Neuronal stem cell (in vitro differentiated cells): ENCODE measurements at regions not wholly inside any gene's neighbourhood (a gene's known extent, or its start where the extent isn't known, plus 50 kb on each side); places are given as distances from the start of the nearest gene placed in this dataset.

Experiments
- DNase-seq: peaks from one replicate; pipeline ENCODE4 v3.0.0-alpha.2; 2013; ENCODE audit warnings: low spot score
- H2AFZ ChIP-seq: one replicate; pipeline ENCODE4 v1.6.1; 2013; ENCODE audit warnings: mild to moderate bottlenecking, low read length, inconsistent platforms
- H2AK5ac ChIP-seq: 2 replicates; pipeline ENCODE4 v1.6.1; 2013; ENCODE audit warnings: low read depth, mild to moderate bottlenecking, inconsistent platforms, low read length, moderate library complexity, mixed read lengths
- H2BK120ac ChIP-seq: 2 replicates; pipeline ENCODE4 v1.6.1; 2013; ENCODE audit warnings: low read depth, mild to moderate bottlenecking, inconsistent platforms, low read length, moderate library complexity, mixed read lengths
- H2BK12ac ChIP-seq: one replicate; pipeline ENCODE4 v1.6.1; 2013; ENCODE audit warnings: low read length, inconsistent platforms
- H2BK15ac ChIP-seq: 2 replicates; pipeline ENCODE4 v1.6.1; 2013; ENCODE audit warnings: mild to moderate bottlenecking, low read length, inconsistent platforms, mixed read lengths
- H2BK5ac ChIP-seq: one replicate; pipeline ENCODE4 v1.6.1; 2013; ENCODE audit warnings: inconsistent platforms, mild to moderate bottlenecking, low read length, moderate library complexity
- H3K14ac ChIP-seq: one replicate; pipeline ENCODE4 v1.6.1; 2013; ENCODE audit warnings: low read length, inconsistent platforms
- H3K18ac ChIP-seq: 2 replicates; pipeline ENCODE4 v1.6.1; 2013; ENCODE audit warnings: low read length, inconsistent platforms
- H3K23ac ChIP-seq: 2 replicates; pipeline ENCODE4 v1.6.1; 2013; ENCODE audit warnings: low read depth, mild to moderate bottlenecking, mixed read lengths, low read length, inconsistent platforms; ENCODE audit not compliant: poor library complexity
- H3K27ac ChIP-seq: replicated peaks from 3 replicates; pipeline ENCODE4 v1.5.1; 2013; ENCODE audit warnings: low read length, inconsistent platforms
- H3K27me3 ChIP-seq, 3 experiments: 2 replicates each; pipeline ENCODE4 v1.6.1; 2013; ENCODE audit warnings: low read length in 3 of 3, mild to moderate bottlenecking in 2 of 3, inconsistent platforms in 1 of 3, low read depth in 1 of 3, mixed read lengths in 1 of 3, moderate library complexity in 1 of 3; ENCODE audit not compliant: control insufficient read depth in 3 of 3, insufficient read depth in 3 of 3
- H3K36me3 ChIP-seq, 2 donors: replicated peaks in 1 of 2; 2 replicates each; pipeline ENCODE4 v1.6.1; 2013; ENCODE audit warnings: low read length in 2 of 2; ENCODE audit not compliant: control insufficient read depth in 2 of 2, insufficient read depth in 2 of 2
- H3K4ac ChIP-seq: 2 replicates; pipeline ENCODE4 v1.6.1; 2013; ENCODE audit warnings: inconsistent platforms, mild to moderate bottlenecking, low read length, moderate library complexity
- H3K4me1 ChIP-seq, 2 donors: 1 replicate in 1 of 2; 2 replicates in 1 of 2; pipeline ENCODE4 v1.6.1; 2013; ENCODE audit warnings: low read length in 2 of 2, low read depth in 1 of 2; ENCODE audit not compliant: control insufficient read depth in 2 of 2, insufficient read depth in 1 of 2
- H3K4me2 ChIP-seq: one replicate; pipeline ENCODE4 v1.6.1; 2013; ENCODE audit warnings: mild to moderate bottlenecking, low read length, inconsistent platforms; ENCODE audit not compliant: insufficient read depth, poor library complexity, severe bottlenecking
- H3K4me3 ChIP-seq, 2 donors: 2 replicates each; pipeline ENCODE4 v1.5.1; 2013; ENCODE audit warnings: low read length in 2 of 2, mild to moderate bottlenecking in 2 of 2, inconsistent platforms in 1 of 2, moderate library complexity in 1 of 2
- H3K79me1 ChIP-seq: one replicate; pipeline ENCODE4 v1.6.1; 2013; ENCODE audit warnings: low read depth, mild to moderate bottlenecking, inconsistent platforms, low read length, moderate library complexity
- H3K9ac ChIP-seq: one replicate; pipeline ENCODE4 v1.6.1; 2013; ENCODE audit warnings: mild to moderate bottlenecking, low read depth, low read length, inconsistent platforms; ENCODE audit not compliant: poor library complexity
- H3K9me3 ChIP-seq, 2 donors: replicated peaks in 1 of 2; 2 replicates each; pipeline versions ENCODE3 to v1.6.1; 2013; ENCODE audit warnings: low read length in 2 of 2, mild to moderate bottlenecking in 2 of 2, inconsistent platforms in 1 of 2, low read depth in 1 of 2, mixed read lengths in 1 of 2, moderate library complexity in 1 of 2; ENCODE audit not compliant: control insufficient read depth in 2 of 2, insufficient read depth in 1 of 2
- H4K8ac ChIP-seq: one replicate; pipeline ENCODE4 v1.6.1; 2013; ENCODE audit warnings: low read depth, mild to moderate bottlenecking, inconsistent platforms, low read length, moderate library complexity
- H4K91ac ChIP-seq: one replicate; pipeline ENCODE4 v1.6.1; 2013; ENCODE audit warnings: low read length, low read depth, mild to moderate bottlenecking, inconsistent platforms; ENCODE audit not compliant: poor library complexity
- WGBS, 2 donors: extraction: QIAGEN DNeasy Blood & Tissue Kit; methylation state at CpG; one replicate each; pipeline ENCODE4 v1.1.7; 2013; ENCODE audit warnings: missing lambda C conversion rate in 2 of 2, mixed read lengths in 1 of 2; ENCODE audit not compliant: insufficient read length in 2 of 2, insufficient replicate concordance in 1 of 2; ENCODE audit errors: extremely low coverage in 2 of 2; 5-methylcytosine and 5-hydroxymethylcytosine counted together

DNA sequence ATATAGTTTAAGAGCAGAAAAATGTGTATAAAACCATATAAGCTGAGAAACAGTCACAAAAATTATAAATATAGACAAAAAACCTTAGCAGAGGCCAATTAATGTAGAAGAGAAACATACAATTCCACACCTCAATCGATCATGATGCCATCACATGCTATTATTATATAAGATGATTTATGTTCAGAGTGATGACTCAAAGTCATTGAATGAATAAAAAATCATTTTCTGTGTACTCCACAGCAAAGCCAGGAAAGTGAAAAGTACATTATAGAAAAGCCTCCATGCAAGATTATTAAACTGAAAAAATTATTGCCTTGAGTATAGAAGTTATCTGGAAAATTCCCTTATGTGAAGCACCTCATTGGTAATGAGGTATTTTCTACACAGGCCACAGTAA lies 229.2 kb upstream of the PPFIA2 start:
- Histone ChIP-seq H3K9ac (no peak overlapping the region), H4K91ac (no peak overlapping the region), H3K79me1 (no peaks in the 10 kb centered on the region), H2BK12ac (no peak overlapping the region), H2AFZ (no peak overlapping the region), H3K4me1 (no peaks in the 10 kb centered on the region), H3K27ac (no peak overlapping the region), H2BK5ac (no peak overlapping the region), H3K4ac (no peak overlapping the region), H3K36me3 (no peaks in the 10 kb centered on the region), H2AK5ac (no peak overlapping the region), H2BK120ac (no peak overlapping the region), H3K14ac (no peak overlapping the region), H3K18ac (no peak overlapping the region), H3K4me3 (no peak overlapping the region), H3K4me2 (no peak overlapping the region), H4K8ac (no peak overlapping the region), H2BK15ac (no peak overlapping the region), H3K27me3 (no peaks in the 10 kb centered on the region), H3K9me3 (no peaks in the 10 kb centered on the region), H3K23ac (no peak overlapping the region)
- no CpG with 5 or more reads among the region's 1 CpG for WGBS, 2 donors
- DNase-seq, result no peak

GRCh38 chr12:81987371-81987770 lies 228.2 kb upstream of the PPFIA2 start:
- H4K91ac ChIP-seq, result no peak overlapping the region
- H3K27ac ChIP-seq, result no peak overlapping the region
- H3K4me2 ChIP-seq, result no peak overlapping the region
- H2BK12ac ChIP-seq, result no peak overlapping the region
- H3K23ac ChIP-seq, result no peak overlapping the region
- no CpG with 5 or more reads among the region's 2 CpGs for WGBS, 2 donors
- H3K79me1 ChIP-seq, result no peaks in the 10 kb centered on the region
- no peak overlapping the region for H4K8ac ChIP-seq
- H3K4me3 ChIP-seq, result no peak overlapping the region
- no peak overlapping the region for H3K14ac ChIP-seq
- H3K27me3 ChIP-seq, result no peaks in the 10 kb centered on the region
- H2BK5ac ChIP-seq, result no peak overlapping the region
- no peak overlapping the region for H3K18ac ChIP-seq
- H2BK120ac ChIP-seq, result no peak overlapping the region
- H2AK5ac ChIP-seq, result no peak overlapping the region
- no peak overlapping the region for H2BK15ac ChIP-seq
- H2AFZ ChIP-seq, result no peak overlapping the region
- no peaks in the 10 kb centered on the region for H3K4me1 ChIP-seq
- H3K36me3 ChIP-seq, result no peaks in the 10 kb centered on the region
- DNase-seq, result no peak
- no peak overlapping the region for H3K9ac ChIP-seq
- no peaks in the 10 kb centered on the region for H3K9me3 ChIP-seq
- H3K4ac ChIP-seq, result no peak overlapping the region

DNA sequence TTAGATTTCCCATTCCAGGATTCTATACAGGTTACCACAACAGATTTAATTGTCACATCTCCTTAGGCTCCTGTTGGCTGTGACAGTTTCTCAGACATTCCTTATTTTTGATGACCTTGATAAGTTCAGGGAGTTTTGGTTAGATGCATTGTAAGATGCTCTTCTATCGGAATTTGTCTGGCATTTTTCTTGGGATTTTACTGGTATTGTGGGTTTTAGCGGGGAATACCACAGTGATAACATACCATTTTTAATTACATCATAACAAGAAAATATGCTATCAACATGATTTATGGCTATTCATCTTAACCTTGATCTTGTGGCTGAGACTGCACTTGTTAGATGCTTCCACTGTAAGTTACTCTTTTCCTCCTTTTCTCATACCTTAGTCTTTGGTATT lies 217.5 kb upstream of the PPFIA2 start:
- Histone ChIP-seq H3K4ac (no peak overlapping the region), H3K4me1 (no peaks in the 10 kb centered on the region), H3K9me3 (peaks cover 0 to 2% of the 10 kb centered on the region in 2 donors), H3K27me3 (no peaks in the 10 kb centered on the region), H3K79me1 (no peaks in the 10 kb centered on the region), H3K4me3 (no peak overlapping the region), H3K4me2 (no peak overlapping the region), H2AK5ac (no peak overlapping the region), H3K27ac (no peak overlapping the region), H2BK15ac (no peak overlapping the region), H2BK5ac (no peak overlapping the region), H3K23ac (no peak overlapping the region), H3K18ac (no peak overlapping the region), H2BK12ac (no peak overlapping the region), H4K8ac (no peak overlapping the region), H3K9ac (no peak overlapping the region), H2BK120ac (no peak overlapping the region), H4K91ac (no peak overlapping the region), H2AFZ (no peak overlapping the region), H3K14ac (no peak overlapping the region), H3K36me3 (no peaks in the 10 kb centered on the region)
- DNase-seq, result no peak
- WGBS, 2 donors, result no CpG with 5 or more reads among the region's 2 CpGs

DNA sequence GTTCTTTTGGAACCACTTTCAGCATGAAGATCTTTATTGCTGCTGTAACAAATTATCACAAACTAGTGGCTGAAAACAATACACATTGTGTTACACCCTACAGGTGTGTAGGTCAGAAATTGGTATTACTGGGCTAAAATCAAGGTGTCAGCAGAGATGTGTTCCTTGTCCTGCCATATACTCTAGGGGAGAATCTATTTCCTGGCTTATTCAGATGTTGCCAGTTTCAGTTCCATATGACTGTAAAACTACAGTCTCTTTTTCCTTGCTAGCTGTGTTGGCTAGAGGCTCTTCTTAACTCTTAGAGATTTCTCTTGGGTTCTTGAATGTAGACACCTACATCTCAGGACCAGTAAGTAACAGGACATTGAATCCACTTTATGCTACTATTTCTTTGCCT lies 215.6 kb upstream of the PPFIA2 start:
- no peak overlapping the region for H3K9ac ChIP-seq
- no peak overlapping the region for H2AFZ ChIP-seq
- no peak overlapping the region for H3K14ac ChIP-seq
- no peaks in the 10 kb centered on the region for H3K4me1 ChIP-seq
- no peak overlapping the region for H2BK15ac ChIP-seq
- no peaks in the 10 kb centered on the region for H3K27me3 ChIP-seq
- no peak overlapping the region for H3K4me2 ChIP-seq
- H3K27ac ChIP-seq, result no peak overlapping the region
- no peak overlapping the region for H2BK120ac ChIP-seq
- no peaks in the 10 kb centered on the region for H3K79me1 ChIP-seq
- no peak overlapping the region for H4K91ac ChIP-seq
- H3K4ac ChIP-seq, result no peak overlapping the region
- H2BK12ac ChIP-seq, result no peak overlapping the region
- no peak overlapping the region for H3K4me3 ChIP-seq
- H2AK5ac ChIP-seq, result no peak overlapping the region
- no peak for DNase-seq
- H3K18ac ChIP-seq, result no peak overlapping the region
- no peak overlapping the region for H3K23ac ChIP-seq
- H4K8ac ChIP-seq, result no peak overlapping the region
- peaks cover 0 to 2% of the 10 kb centered on the region in 2 donors for H3K9me3 ChIP-seq
- H3K36me3 ChIP-seq, result no peaks in the 10 kb centered on the region
- H2BK5ac ChIP-seq, result no peak overlapping the region
